ENCODE measurements at regions not wholly inside any gene's neighbourhood (a gene's known extent, or its start where the extent isn't known, plus 50 kb on each side); places are given as distances from the start of the nearest gene placed in this dataset.
A peak's percentile ranks its signal among the peaks of the same experiment; 100 is the strongest.

- no peaks in the 10 kb centered on the region for H3K9me3 ChIP-seq (ENCODE audit: control insufficient read depth in 2 of 2, insufficient read depth in 1 of 2, low read depth in 1 of 2, low read length in 1 of 2)
- 49 to 67% (median 61%) methylated on average over 2 of the region's 2 CpGs for WGBS, 3 donors
- FAIRE-seq (no peak), DNase-seq (no peak)
- no peaks in the 10 kb centered on the region for H3K27me3 ChIP-seq (ENCODE audit: control insufficient read depth in 3 of 3, insufficient read depth in 3 of 3, low read length in 3 of 3)
- H3K27ac ChIP-seq (ENCODE audit: low read depth in 1 of 3, low read length in 2 of 3) = no peak overlapping the region
- no peaks in the 10 kb centered on the region for H3K4me1 ChIP-seq (ENCODE audit: control insufficient read depth in 3 of 3, insufficient read depth in 2 of 3, low read depth in 1 of 3, low read length in 2 of 3)
- no peaks in the 10 kb centered on the region for H3K36me3 ChIP-seq (ENCODE audit: control insufficient read depth in 3 of 3, insufficient read depth in 2 of 3, low read depth in 1 of 3, low read length in 3 of 3)
- H3K4me3 ChIP-seq (ENCODE audit: low read depth in 1 of 3, low read length in 3 of 3) = no peak overlapping the region
These were observed 1037.8 kb downstream of the BCL11B start for GRCh38 chr14:98234208-98234607.

DNA sequence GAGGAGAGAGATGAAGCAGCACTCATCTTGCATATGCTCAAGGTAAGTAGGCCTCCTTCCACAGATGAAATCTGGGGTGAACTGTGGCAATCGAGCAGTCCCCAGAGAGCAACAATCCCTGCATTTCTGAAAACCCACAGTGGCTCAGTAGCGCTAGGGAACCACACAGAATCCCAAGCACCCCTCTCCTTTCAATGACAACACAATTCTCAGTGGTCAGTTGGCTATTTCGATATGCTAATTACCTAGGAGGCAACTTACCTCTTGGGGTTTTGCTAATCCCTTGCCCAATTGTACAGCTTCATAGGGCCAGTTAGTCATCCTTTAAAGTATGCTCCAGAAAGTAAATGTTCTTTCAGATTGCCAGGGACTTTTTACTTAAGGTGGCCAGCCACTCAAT is 1035.7 kb downstream of the BCL11B start:
- Histone ChIP-seq H3K36me3 (ENCODE audit: control insufficient read depth in 3 of 3, insufficient read depth in 2 of 3, low read depth in 1 of 3, low read length in 3 of 3) (no peaks in the 10 kb centered on the region), H3K4me3 (ENCODE audit: low read depth in 1 of 3, low read length in 3 of 3) (no peak overlapping the region), H3K4me1 (ENCODE audit: control insufficient read depth in 3 of 3, insufficient read depth in 2 of 3, low read depth in 1 of 3, low read length in 2 of 3) (no peaks in the 10 kb centered on the region), H3K9me3 (ENCODE audit: control insufficient read depth in 2 of 2, insufficient read depth in 1 of 2, low read depth in 1 of 2, low read length in 1 of 2) (no peaks in the 10 kb centered on the region), H3K27ac (ENCODE audit: low read depth in 1 of 3, low read length in 2 of 3) (no peak overlapping the region), H3K27me3 (ENCODE audit: control insufficient read depth in 3 of 3, insufficient read depth in 3 of 3, low read length in 3 of 3) (no peaks in the 10 kb centered on the region)
- 84 to 86% (median 86%) methylated on average over 3 of the region's 3 CpGs for WGBS, 3 donors
- FAIRE-seq = no peak
- no peak for DNase-seq

GRCh38 chr14:98237939-98238338 is 1034.1 kb downstream of the BCL11B start:
- DNase-seq (no peak), FAIRE-seq (no peak)
- no peaks in the 10 kb centered on the region for H3K27me3 ChIP-seq (ENCODE audit: control insufficient read depth in 3 of 3, insufficient read depth in 3 of 3, low read length in 3 of 3)
- H3K36me3 ChIP-seq (ENCODE audit: control insufficient read depth in 3 of 3, insufficient read depth in 2 of 3, low read depth in 1 of 3, low read length in 3 of 3) = no peaks in the 10 kb centered on the region
- no peak overlapping the region for H3K4me3 ChIP-seq (ENCODE audit: low read depth in 1 of 3, low read length in 3 of 3)
- 61 to 72% (median 64%) methylated on average over 4 of the region's 4 CpGs for WGBS, 3 donors
- H3K9me3 ChIP-seq (ENCODE audit: control insufficient read depth in 2 of 2, insufficient read depth in 1 of 2, low read depth in 1 of 2, low read length in 1 of 2) = no peaks in the 10 kb centered on the region
- no peak overlapping the region for H3K27ac ChIP-seq (ENCODE audit: low read depth in 1 of 3, low read length in 2 of 3)
- no peaks in the 10 kb centered on the region for H3K4me1 ChIP-seq (ENCODE audit: control insufficient read depth in 3 of 3, insufficient read depth in 2 of 3, low read depth in 1 of 3, low read length in 2 of 3)

DNA sequence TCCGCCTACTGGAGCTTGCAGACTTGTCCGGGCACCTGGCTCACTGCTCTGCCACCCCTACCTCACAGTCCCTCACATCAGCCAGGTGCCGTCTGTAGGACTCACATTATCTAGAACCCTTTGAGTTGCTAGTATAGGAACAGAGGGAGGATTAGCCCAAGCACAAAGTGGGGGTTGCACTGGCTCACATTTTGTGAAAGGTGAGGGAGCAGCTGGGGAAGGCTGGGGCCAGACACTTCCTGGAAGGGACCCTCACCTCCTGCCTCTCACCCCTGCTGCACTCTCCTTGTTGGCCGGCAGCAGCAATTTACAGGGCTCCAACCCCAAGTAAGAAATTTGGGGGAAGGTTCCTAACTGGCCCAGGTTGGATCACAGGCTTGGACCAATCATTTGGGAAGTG is 1031.6 kb downstream of the BCL11B start:
- WGBS, 3 donors = 69 to 87% (median 77%) methylated on average over 4 of the region's 4 CpGs
- DNase-seq (no peak), FAIRE-seq (no peak)
- Histone ChIP-seq H3K27ac (ENCODE audit: low read depth in 1 of 3, low read length in 2 of 3) (no peak overlapping the region), H3K9me3 (ENCODE audit: control insufficient read depth in 2 of 2, insufficient read depth in 1 of 2, low read depth in 1 of 2, low read length in 1 of 2) (no peaks in the 10 kb centered on the region), H3K4me3 (ENCODE audit: low read depth in 1 of 3, low read length in 3 of 3) (no peak overlapping the region), H3K4me1 (ENCODE audit: control insufficient read depth in 3 of 3, insufficient read depth in 2 of 3, low read depth in 1 of 3, low read length in 2 of 3) (no peaks in the 10 kb centered on the region), H3K36me3 (ENCODE audit: control insufficient read depth in 3 of 3, insufficient read depth in 2 of 3, low read depth in 1 of 3, low read length in 3 of 3) (no peaks in the 10 kb centered on the region), H3K27me3 (ENCODE audit: control insufficient read depth in 3 of 3, insufficient read depth in 3 of 3, low read length in 3 of 3) (no peaks in the 10 kb centered on the region)

DNA sequence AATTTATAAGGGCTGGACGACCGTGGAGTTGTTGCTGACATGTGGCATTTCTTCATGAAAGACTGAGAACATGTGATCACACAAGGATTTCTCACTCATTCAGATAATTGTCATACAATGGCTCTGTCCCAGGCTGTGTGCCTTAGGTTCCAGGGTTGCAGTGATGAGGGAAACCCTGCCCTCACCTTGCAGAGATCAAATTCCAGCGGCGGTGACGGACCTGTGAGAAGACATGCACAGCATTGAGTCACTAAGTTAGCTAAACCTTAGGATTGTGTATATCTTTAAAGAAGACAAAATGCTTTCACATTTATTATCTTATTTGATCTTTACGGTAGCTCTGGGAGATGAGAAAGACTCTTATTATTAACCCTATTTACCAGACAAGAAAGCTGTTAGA is 1029.1 kb downstream of the BCL11B start:
- Histone ChIP-seq H3K4me1 (ENCODE audit: control insufficient read depth in 3 of 3, insufficient read depth in 2 of 3, low read depth in 1 of 3, low read length in 2 of 3) (no peaks in the 10 kb centered on the region), H3K27me3 (ENCODE audit: control insufficient read depth in 3 of 3, insufficient read depth in 3 of 3, low read length in 3 of 3) (no peaks in the 10 kb centered on the region), H3K9me3 (ENCODE audit: control insufficient read depth in 2 of 2, insufficient read depth in 1 of 2, low read depth in 1 of 2, low read length in 1 of 2) (no peaks in the 10 kb centered on the region), H3K27ac (ENCODE audit: low read depth in 1 of 3, low read length in 2 of 3) (no peak overlapping the region), H3K36me3 (ENCODE audit: control insufficient read depth in 3 of 3, insufficient read depth in 2 of 3, low read depth in 1 of 3, low read length in 3 of 3) (no peaks in the 10 kb centered on the region), H3K4me3 (ENCODE audit: low read depth in 1 of 3, low read length in 3 of 3) (no peak overlapping the region)
- FAIRE-seq (no peak), DNase-seq (no peak)
- WGBS, 3 donors = 37 to 66% (median 48%) methylated on average over 6 of the region's 6 CpGs

GRCh38 chr14:98243332-98243731 is 1028.7 kb downstream of the BCL11B start:
- Histone ChIP-seq H3K9me3 (ENCODE audit: control insufficient read depth in 2 of 2, insufficient read depth in 1 of 2, low read depth in 1 of 2, low read length in 1 of 2) (no peaks in the 10 kb centered on the region), H3K4me1 (ENCODE audit: control insufficient read depth in 3 of 3, insufficient read depth in 2 of 3, low read depth in 1 of 3, low read length in 2 of 3) (no peaks in the 10 kb centered on the region), H3K36me3 (ENCODE audit: control insufficient read depth in 3 of 3, insufficient read depth in 2 of 3, low read depth in 1 of 3, low read length in 3 of 3) (no peaks in the 10 kb centered on the region), H3K27ac (ENCODE audit: low read depth in 1 of 3, low read length in 2 of 3) (no peak overlapping the region), H3K27me3 (ENCODE audit: control insufficient read depth in 3 of 3, insufficient read depth in 3 of 3, low read length in 3 of 3) (no peaks in the 10 kb centered on the region), H3K4me3 (ENCODE audit: low read depth in 1 of 3, low read length in 3 of 3) (no peak overlapping the region)
- no peak for FAIRE-seq
- DNase-seq = no peak
- WGBS, 3 donors = 64 to 76% (median 71%) methylated on average over 4 of the region's 4 CpGs

DNA sequence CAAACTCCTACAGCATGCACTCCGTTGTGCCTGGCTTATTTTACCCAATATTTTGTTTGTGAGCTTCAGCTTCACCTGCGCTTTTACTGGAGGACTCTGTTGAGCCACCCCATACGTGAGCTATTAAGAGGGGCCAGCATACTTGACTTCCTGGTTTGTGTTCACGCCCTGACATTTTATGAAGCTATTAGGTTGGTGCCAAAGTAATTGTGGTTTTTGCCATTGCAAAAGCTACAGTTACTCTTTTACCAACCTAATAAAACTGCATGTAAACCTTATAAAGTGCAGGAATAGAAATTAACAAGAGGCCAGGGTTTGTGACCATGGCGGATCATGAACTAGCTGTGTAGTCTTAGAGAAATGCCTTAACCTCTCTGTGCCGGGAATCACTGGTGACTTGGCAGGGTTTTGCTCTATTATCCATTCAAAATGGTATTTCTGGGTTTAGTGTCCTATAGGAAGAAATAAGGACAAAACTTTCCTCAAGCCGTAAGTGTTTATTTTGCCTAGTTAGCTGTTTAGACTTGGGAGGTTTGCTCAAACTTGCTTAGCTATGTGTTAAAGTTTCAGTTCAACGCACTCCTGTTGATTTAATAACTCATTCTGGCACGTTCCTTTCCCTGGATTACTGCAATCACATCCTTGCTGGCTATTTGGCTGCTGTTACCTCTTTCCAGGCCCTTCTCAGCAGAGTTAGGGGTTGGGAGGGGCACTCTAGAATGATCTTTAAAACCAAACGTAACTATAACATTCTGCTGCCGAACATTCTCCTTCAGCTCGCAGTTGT is 1027.6 kb downstream of the BCL11B start:
- no peaks in the 10 kb centered on the region for H3K4me1 ChIP-seq (ENCODE audit: control insufficient read depth in 3 of 3, insufficient read depth in 2 of 3, low read depth in 1 of 3, low read length in 2 of 3)
- no peaks in the 10 kb centered on the region for H3K27me3 ChIP-seq (ENCODE audit: control insufficient read depth in 3 of 3, insufficient read depth in 3 of 3, low read length in 3 of 3)
- H3K27ac ChIP-seq (ENCODE audit: low read depth in 1 of 3, low read length in 2 of 3) = no peak overlapping the region
- H3K4me3 ChIP-seq (ENCODE audit: low read depth in 1 of 3, low read length in 3 of 3) = no peak overlapping the region
- WGBS, 3 donors = 60 to 70% (median 67%) methylated on average over 12 of the region's 12 CpGs
- H3K36me3 ChIP-seq (ENCODE audit: control insufficient read depth in 3 of 3, insufficient read depth in 2 of 3, low read depth in 1 of 3, low read length in 3 of 3) = no peaks in the 10 kb centered on the region
- H3K9me3 ChIP-seq (ENCODE audit: control insufficient read depth in 2 of 2, insufficient read depth in 1 of 2, low read depth in 1 of 2, low read length in 1 of 2) = no peaks in the 10 kb centered on the region
- peak in 1 of 2 donors; percentile 1 for DNase-seq
- no peak for FAIRE-seq

DNA sequence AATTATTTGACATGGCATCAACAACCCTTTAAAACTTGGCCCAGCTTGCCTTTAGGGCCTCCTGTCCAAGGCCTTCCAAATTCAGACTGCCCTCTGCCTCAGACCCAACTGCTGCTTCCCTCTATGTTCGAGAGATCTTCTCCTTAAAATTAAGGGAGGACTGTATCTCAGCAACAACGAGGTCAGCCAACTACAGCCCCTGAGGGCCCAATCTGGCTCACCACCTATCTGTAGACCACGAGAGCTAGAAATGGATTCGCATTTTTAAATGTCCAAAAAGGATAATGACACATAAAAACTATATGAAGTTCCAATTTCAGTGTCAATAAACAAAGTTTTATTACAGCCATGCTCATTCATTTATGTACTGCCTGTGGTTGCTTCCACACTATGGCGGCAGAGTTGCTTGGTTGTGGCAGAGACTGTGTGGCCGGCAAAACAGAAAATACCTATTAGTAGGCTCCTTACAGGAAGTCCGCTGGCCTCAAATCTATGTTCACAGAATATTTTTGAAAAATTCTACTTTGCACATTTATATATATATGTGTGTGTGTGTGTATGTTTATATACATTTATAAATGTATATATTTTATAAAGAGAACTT is 1026.9 kb downstream of the BCL11B start:
- Histone ChIP-seq H3K4me1 (ENCODE audit: control insufficient read depth in 3 of 3, insufficient read depth in 2 of 3, low read depth in 1 of 3, low read length in 2 of 3) (no peaks in the 10 kb centered on the region), H3K36me3 (ENCODE audit: control insufficient read depth in 3 of 3, insufficient read depth in 2 of 3, low read depth in 1 of 3, low read length in 3 of 3) (no peaks in the 10 kb centered on the region), H3K27ac (ENCODE audit: low read depth in 1 of 3, low read length in 2 of 3) (no peak overlapping the region), H3K9me3 (ENCODE audit: control insufficient read depth in 2 of 2, insufficient read depth in 1 of 2, low read depth in 1 of 2, low read length in 1 of 2) (no peaks in the 10 kb centered on the region), H3K27me3 (ENCODE audit: control insufficient read depth in 3 of 3, insufficient read depth in 3 of 3, low read length in 3 of 3) (no peaks in the 10 kb centered on the region), H3K4me3 (ENCODE audit: low read depth in 1 of 3, low read length in 3 of 3) (no peak overlapping the region)
- 68 to 83% (median 78%) methylated on average over 7 of the region's 7 CpGs for WGBS, 3 donors
- FAIRE-seq (no peak), DNase-seq (peak in 1 of 2 donors; percentile 14)

DNA sequence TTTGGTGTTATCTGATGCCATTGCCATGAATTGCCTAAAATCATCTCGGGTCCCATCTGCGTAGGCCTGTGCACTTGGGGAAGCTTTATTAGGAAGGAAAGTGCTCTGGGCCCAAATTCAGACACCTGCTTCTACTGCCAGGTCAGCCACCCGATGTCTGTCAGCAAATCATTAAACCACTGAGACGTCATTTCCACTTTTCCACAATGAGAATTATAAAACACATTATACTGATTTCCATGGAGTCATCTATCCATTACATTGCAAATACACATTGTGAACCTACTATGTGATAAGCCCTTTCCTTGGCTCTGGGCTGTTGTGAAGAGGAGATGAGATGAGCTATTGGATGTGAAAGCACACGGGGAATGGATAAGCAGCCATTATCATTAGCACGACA is 1022.9 kb downstream of the BCL11B start:
- FAIRE-seq = no peak
- 63 to 78% (median 77%) methylated on average over 6 of the region's 6 CpGs for WGBS, 3 donors
- H3K27ac ChIP-seq (ENCODE audit: low read depth in 1 of 3, low read length in 2 of 3) = no peak overlapping the region

More for the DNA sequence above, 1022.9 kb downstream of the BCL11B start:
- Histone ChIP-seq H3K4me3 (ENCODE audit: low read depth in 1 of 3, low read length in 3 of 3) (no peak overlapping the region), H3K27me3 (ENCODE audit: control insufficient read depth in 3 of 3, insufficient read depth in 3 of 3, low read length in 3 of 3) (no peaks in the 10 kb centered on the region), H3K4me1 (ENCODE audit: control insufficient read depth in 3 of 3, insufficient read depth in 2 of 3, low read depth in 1 of 3, low read length in 2 of 3) (no peaks in the 10 kb centered on the region), H3K9me3 (ENCODE audit: control insufficient read depth in 2 of 2, insufficient read depth in 1 of 2, low read depth in 1 of 2, low read length in 1 of 2) (no peaks in the 10 kb centered on the region), H3K36me3 (ENCODE audit: control insufficient read depth in 3 of 3, insufficient read depth in 2 of 3, low read depth in 1 of 3, low read length in 3 of 3) (no peaks in the 10 kb centered on the region)
- DNase-seq = no peak
